Activated CD8-positive, alpha-beta memory T cell treated with anti-CD3 and anti-CD28 coated beads, Interleukin-2, amount 10 ng/mL, durations not matched to agents 7 days and 5 days (primary cell): ENCODE measurements at regions not wholly inside any gene's neighbourhood (a gene's known extent, or its start where the extent isn't known, plus 50 kb on each side); places are given as distances from the start of the nearest gene placed in this dataset.

ENCODE experiments used
- ATAC-seq: fragments of 150-1000 bp; cut with Tn5 transposase; one replicate; pipeline ENCODE4 v1.10.0; 2021; ENCODE audit warnings: moderate library complexity
- CTCF ChIA-PET: fragments of 350-600 bp; sonication (Branson Sonifier 250); formaldehyde crosslinking; loops from one replicate; lab custom pipeline; 2021; ENCODE audit warnings: antibody characterized with exemption; lab: Charles Lee
- DNase-seq: peaks from one replicate; pipeline ENCODE4 v3.0.0-alpha.2; 2020
- H3K27ac Mint-ChIP-seq: one replicate; pipeline ENCODE4 v1.8.0; 2021; ENCODE audit warnings: mild to moderate bottlenecking, mixed read lengths
- H3K27me3 Mint-ChIP-seq: one replicate; pipeline ENCODE4 v1.8.0; 2021; ENCODE audit warnings: mixed read lengths
- H3K36me3 Mint-ChIP-seq: one replicate; pipeline ENCODE4 v1.8.0; 2021; ENCODE audit warnings: mild to moderate bottlenecking, mixed read lengths
- H3K4me1 Mint-ChIP-seq: one replicate; pipeline ENCODE4 v1.8.0; 2021; ENCODE audit warnings: mixed read lengths
- H3K4me3 Mint-ChIP-seq: one replicate; pipeline ENCODE4 v1.8.0; 2021; ENCODE audit warnings: mild to moderate bottlenecking, moderate library complexity, mixed read lengths
- H3K9me3 Mint-ChIP-seq: one replicate; pipeline ENCODE4 v1.8.0; 2022; ENCODE audit warnings: low read depth, mixed read lengths

DNA sequence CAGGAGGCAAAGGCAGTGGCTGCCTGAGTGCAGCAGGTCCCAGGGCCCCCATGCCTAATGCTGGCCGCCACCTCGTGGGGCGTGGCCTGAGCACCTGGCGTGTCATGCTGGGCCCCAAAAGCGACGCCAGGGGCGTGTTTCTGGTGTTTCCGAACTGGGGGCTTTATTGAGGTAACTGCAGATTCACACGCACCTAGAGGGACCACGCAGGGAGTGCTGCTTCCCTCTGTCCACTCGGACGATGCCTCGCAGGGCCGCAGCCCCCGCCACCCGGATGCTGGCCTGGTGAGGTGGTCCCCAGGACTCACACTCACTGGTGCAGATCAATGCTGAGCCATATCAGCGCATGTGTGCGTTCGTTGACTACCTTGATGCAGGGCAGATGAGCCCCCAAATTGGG is 736.2 kb downstream of the BRD1 start:
- ATAC-seq = no peak
- H3K27ac Mint-ChIP-seq = no peak overlapping the region
- H3K4me1 Mint-ChIP-seq = no peaks in the 10 kb centered on the region
- H3K9me3 Mint-ChIP-seq = no peaks in the 10 kb centered on the region
- H3K36me3 Mint-ChIP-seq = no peaks in the 10 kb centered on the region
- no peaks in the 10 kb centered on the region for H3K27me3 Mint-ChIP-seq
- DNase-seq = no peak
- CTCF ChIA-PET = no interaction called here
- no peak overlapping the region for H3K4me3 Mint-ChIP-seq

DNA sequence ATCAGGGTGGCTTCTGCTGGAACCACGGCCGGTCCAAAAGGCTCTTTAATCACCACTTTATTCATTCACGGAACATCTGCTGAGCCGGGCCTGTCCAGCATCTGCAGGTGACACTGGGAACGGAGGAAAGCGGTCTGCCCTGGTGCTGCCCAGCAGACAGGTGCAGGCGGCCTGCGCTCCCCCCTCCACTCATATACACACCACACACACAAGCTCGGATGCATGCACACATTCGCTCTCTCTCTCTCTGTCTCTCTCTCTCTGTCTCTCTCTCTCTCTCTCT is 736.9 kb downstream of the BRD1 start:
- no peak overlapping the region for H3K4me3 Mint-ChIP-seq
- H3K36me3 Mint-ChIP-seq = no peaks in the 10 kb centered on the region
- CTCF ChIA-PET = no interaction called here
- no peaks in the 10 kb centered on the region for H3K4me1 Mint-ChIP-seq
- no peak for DNase-seq
- no peaks in the 10 kb centered on the region for H3K27me3 Mint-ChIP-seq
- ATAC-seq = no peak
- no peak overlapping the region for H3K27ac Mint-ChIP-seq
- H3K9me3 Mint-ChIP-seq = no peaks in the 10 kb centered on the region

GRCh38 chr22:49090061-49090852 is 737.4 kb downstream of the BRD1 start:
- Mint-ChIP-seq H3K27me3 (no peaks in the 10 kb centered on the region), H3K9me3 (no peaks in the 10 kb centered on the region), H3K27ac (no peak overlapping the region), H3K4me3 (no peak overlapping the region), H3K36me3 (no peaks in the 10 kb centered on the region), H3K4me1 (no peaks in the 10 kb centered on the region)
- DNase-seq = no peak
- CTCF ChIA-PET = no interaction called here
- ATAC-seq = no peak

DNA sequence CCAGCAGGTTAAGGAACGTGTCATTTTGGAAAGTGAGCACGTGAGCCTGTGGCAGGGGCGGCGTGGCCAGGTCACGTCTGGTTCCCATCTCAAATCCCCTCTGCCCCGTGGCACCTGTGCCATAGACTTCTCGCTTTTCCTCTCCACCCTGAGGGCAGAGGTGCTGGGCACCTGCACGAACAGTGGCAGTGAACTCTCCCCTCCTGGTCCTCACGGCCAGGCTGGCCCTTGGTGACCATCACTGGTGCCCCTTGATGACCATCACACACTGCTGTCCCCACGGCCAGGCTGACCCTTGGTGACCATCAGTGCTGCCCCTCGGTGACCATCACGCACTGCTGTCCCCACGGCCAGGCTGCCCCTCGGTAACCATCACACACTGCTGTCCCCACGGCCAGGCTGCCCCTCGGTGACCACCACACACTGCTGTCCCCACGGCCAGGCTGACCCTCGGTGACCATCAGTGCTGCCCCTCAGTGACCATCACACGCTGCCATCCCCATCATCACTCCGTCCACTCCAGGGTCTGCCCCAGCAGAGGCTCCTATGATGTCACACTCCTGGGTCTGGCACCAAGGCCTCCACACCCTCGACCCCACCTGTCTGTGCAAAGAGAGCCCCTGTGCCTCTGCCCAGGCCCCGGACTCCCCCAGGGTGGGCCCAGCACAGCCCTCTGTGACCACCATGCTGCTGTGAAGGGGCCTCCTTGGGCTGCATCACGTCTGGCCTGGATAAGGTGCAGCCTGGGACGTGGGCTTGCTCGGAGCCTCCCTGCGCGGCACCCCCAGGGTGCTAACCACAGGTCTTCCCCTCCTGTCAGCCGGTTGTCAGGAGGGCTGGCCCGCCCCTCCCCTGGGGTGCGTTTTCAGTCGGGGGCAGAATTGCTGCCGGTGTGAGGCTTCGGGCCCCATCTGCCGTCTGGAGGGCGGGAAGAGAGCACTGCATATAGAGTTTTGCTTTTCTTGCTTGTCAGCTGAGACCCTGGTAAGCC is 738.6 kb downstream of the BRD1 start:
- Mint-ChIP-seq H3K9me3 (no peaks in the 10 kb centered on the region), H3K27me3 (no peaks in the 10 kb centered on the region), H3K36me3 (no peaks in the 10 kb centered on the region), H3K4me1 (no peaks in the 10 kb centered on the region), H3K4me3 (no peak overlapping the region), H3K27ac (no peak overlapping the region)
- CTCF ChIA-PET = no interaction called here
- DNase-seq = no peak
- ATAC-seq = no peak

DNA sequence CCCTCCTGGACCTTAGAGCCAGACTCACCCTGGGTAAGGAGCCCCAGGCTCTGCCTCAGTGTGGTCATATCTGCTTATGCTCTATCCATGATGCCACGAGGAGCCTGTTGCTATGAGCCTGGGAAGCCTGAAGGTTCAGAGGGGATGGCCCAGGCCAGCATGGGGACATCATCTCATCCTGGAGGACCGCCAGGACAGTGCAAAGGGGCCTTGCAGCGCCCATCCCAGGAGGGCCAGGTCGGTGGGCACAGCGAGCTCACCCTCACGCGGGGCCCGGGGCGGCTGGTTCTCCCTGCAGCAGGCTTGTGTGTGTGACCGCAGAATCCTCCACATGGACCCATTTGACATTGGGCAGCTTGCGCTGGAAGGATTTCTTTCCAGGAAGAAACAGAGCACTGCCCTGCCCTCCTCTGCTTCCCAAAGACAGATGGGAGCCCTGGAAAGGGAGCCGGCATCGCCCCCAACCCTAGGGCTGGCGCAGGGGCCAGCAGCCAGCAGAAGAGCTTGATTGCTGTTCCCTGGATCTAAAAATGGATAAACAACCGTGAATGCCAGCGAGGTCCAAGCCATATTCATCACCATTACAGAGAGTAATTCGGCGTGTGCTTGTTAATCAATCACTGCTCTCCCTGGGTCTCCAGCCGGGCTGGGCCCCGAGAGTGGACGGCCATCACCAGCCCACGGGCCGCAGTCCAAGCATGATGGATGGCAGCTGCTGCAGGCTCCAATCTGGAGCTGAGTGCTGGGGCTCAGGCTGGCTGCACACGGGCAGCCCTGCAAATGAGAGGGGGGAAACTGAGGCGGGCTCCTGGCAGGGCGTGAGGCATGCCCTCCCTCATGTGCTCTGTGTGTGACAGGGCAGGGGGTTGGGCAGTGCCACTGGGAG is 739.7 kb downstream of the BRD1 start:
- Mint-ChIP-seq H3K36me3 (no peaks in the 10 kb centered on the region), H3K4me1 (no peaks in the 10 kb centered on the region), H3K4me3 (no peak overlapping the region), H3K27me3 (no peaks in the 10 kb centered on the region), H3K9me3 (no peaks in the 10 kb centered on the region), H3K27ac (no peak overlapping the region)
- CTCF ChIA-PET = no interaction called here
- ATAC-seq (no peak), DNase-seq (no peak)

GRCh38 chr22:49087198-49087597 is 740.5 kb downstream of the BRD1 start:
- no peaks in the 10 kb centered on the region for H3K36me3 Mint-ChIP-seq
- no peaks in the 10 kb centered on the region for H3K9me3 Mint-ChIP-seq
- CTCF ChIA-PET = no interaction called here
- no peak overlapping the region for H3K27ac Mint-ChIP-seq
- H3K4me3 Mint-ChIP-seq = no peak overlapping the region
- H3K27me3 Mint-ChIP-seq = no peaks in the 10 kb centered on the region
- ATAC-seq = no peak
- DNase-seq = no peak
- H3K4me1 Mint-ChIP-seq = no peaks in the 10 kb centered on the region

- no peak overlapping the region for H3K4me3 Mint-ChIP-seq
- H3K9me3 Mint-ChIP-seq = no peaks in the 10 kb centered on the region
- H3K36me3 Mint-ChIP-seq = no peaks in the 10 kb centered on the region
- ATAC-seq (no peak), DNase-seq (no peak)
- CTCF ChIA-PET = no interaction called here
- no peaks in the 10 kb centered on the region for H3K27me3 Mint-ChIP-seq
- H3K27ac Mint-ChIP-seq = no peak overlapping the region
- no peaks in the 10 kb centered on the region for H3K4me1 Mint-ChIP-seq
These were observed 741.0 kb downstream of the BRD1 start for GRCh38 chr22:49086606-49087157.

DNA sequence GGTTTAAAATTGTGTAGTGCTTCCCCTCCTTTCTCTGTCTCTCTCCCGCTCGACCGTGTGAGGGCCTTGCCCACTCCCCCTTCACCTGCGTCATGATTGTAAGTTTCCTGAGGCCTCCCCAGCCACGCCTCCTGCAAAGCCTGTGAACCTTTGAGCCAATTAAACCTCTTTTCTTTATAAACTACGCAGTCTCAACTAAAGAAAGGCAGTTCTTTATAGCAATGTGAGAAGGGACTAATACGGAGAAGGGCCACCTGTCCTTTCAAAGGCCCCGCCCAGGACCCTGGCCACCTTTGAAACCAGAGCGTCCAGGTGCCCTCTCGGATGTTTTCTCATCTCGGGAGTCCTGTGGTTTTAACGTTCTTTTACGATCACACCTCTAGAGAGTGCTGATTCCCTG is 741.5 kb downstream of the BRD1 start:
- DNase-seq (no peak), ATAC-seq (no peak)
- no peak overlapping the region for H3K27ac Mint-ChIP-seq
- H3K4me1 Mint-ChIP-seq = no peaks in the 10 kb centered on the region
- H3K9me3 Mint-ChIP-seq = no peaks in the 10 kb centered on the region
- H3K4me3 Mint-ChIP-seq = no peak overlapping the region
- H3K27me3 Mint-ChIP-seq = no peaks in the 10 kb centered on the region
- CTCF ChIA-PET = no interaction called here
- H3K36me3 Mint-ChIP-seq = no peaks in the 10 kb centered on the region

GRCh38 chr22:49084206-49084605 is 743.5 kb downstream of the BRD1 start:
- H3K27me3 Mint-ChIP-seq = no peaks in the 10 kb centered on the region
- DNase-seq = no peak
- no peak overlapping the region for H3K27ac Mint-ChIP-seq
- H3K4me1 Mint-ChIP-seq = no peaks in the 10 kb centered on the region
- no peaks in the 10 kb centered on the region for H3K9me3 Mint-ChIP-seq
- CTCF ChIA-PET = no interaction called here
- no peak overlapping the region for H3K4me3 Mint-ChIP-seq
- no peaks in the 10 kb centered on the region for H3K36me3 Mint-ChIP-seq
- ATAC-seq = no peak

DNA sequence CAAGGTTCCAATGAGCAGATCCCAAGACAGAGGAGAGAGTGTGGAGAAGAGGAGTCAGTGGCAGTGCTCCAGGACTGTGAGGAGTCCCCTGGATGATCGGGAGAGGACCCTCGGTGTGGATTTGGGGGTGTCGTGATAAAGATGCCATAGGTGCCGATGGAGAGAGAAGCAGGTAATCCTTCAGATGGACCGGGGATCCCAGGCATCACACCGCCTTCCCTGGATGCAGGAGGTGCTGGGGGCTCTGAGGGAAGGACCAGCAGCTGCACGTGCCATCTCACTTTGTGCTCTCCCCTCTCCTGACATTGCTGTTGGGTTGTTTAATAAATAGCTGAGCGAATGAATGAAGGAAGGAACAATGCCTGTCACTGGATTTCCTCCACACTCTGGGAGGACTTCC is 744.1 kb downstream of the BRD1 start:
- CTCF ChIA-PET = no interaction called here
- no peaks in the 10 kb centered on the region for H3K4me1 Mint-ChIP-seq
- DNase-seq (no peak), ATAC-seq (no peak)
- no peaks in the 10 kb centered on the region for H3K9me3 Mint-ChIP-seq
- no peaks in the 10 kb centered on the region for H3K36me3 Mint-ChIP-seq
- H3K27me3 Mint-ChIP-seq = no peaks in the 10 kb centered on the region
- H3K4me3 Mint-ChIP-seq = no peak overlapping the region
- no peak overlapping the region for H3K27ac Mint-ChIP-seq

GRCh38 chr22:49082451-49082850 is 745.2 kb downstream of the BRD1 start:
- H3K4me1 Mint-ChIP-seq = no peaks in the 10 kb centered on the region
- no peaks in the 10 kb centered on the region for H3K27me3 Mint-ChIP-seq
- CTCF ChIA-PET = no interaction called here
- H3K36me3 Mint-ChIP-seq = no peaks in the 10 kb centered on the region
- ATAC-seq = no peak
- H3K27ac Mint-ChIP-seq = no peak overlapping the region
- no peak for DNase-seq
- no peaks in the 10 kb centered on the region for H3K9me3 Mint-ChIP-seq
- H3K4me3 Mint-ChIP-seq = no peak overlapping the region

DNA sequence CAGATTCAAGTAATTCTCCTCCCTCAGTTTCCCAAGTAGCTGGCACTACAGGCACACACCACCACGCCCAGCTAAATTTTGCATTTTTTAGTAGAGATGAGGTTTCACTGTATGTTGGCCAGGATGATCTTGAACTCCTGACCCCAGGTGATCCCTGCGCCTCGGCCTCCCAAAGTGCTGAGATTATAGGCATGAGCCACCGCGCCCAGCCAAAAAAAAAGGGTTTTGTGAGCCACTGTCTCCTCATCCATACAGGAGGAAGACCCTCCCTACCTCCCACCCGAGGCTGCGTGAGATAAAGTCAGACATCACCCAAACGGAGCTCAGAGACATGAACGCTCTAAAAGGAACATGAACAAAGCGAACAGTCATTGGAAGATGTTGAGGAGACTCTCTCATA is 745.7 kb downstream of the BRD1 start:
- ATAC-seq (no peak), DNase-seq (no peak)
- H3K9me3 Mint-ChIP-seq = no peaks in the 10 kb centered on the region
- H3K27ac Mint-ChIP-seq = no peak overlapping the region
- no peaks in the 10 kb centered on the region for H3K36me3 Mint-ChIP-seq
- no peaks in the 10 kb centered on the region for H3K27me3 Mint-ChIP-seq
- H3K4me3 Mint-ChIP-seq = no peak overlapping the region
- no peaks in the 10 kb centered on the region for H3K4me1 Mint-ChIP-seq
- CTCF ChIA-PET = no interaction called here

DNA sequence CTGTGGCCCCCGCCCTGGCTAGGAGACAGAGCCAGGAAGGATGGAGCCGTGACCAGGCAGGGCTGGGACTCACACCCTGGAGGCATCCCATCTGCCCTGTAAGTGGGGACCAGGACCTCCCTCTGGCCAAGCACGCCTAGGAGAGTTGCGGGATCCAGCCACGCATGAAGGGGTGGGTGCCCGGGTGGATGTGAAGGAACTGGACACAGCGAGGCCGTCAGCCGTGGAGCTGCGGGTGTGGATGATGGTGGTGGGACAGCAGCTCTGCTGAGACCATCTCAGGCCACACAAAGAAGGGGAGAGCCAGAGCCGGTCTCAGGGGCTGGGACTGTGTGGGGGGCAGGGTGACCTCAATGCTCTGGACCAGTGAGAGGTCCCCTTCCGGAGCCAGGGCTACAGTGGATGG is 746.4 kb downstream of the BRD1 start:
- Mint-ChIP-seq H3K27me3 (no peaks in the 10 kb centered on the region), H3K36me3 (no peaks in the 10 kb centered on the region), H3K27ac (no peak overlapping the region), H3K9me3 (no peaks in the 10 kb centered on the region), H3K4me1 (no peaks in the 10 kb centered on the region), H3K4me3 (no peak overlapping the region)
- no peak for DNase-seq
- CTCF ChIA-PET = no interaction called here
- ATAC-seq = no peak
